GM12878 (cell line): ENCODE measurements at regions not wholly inside any gene's neighbourhood (a gene's known extent, or its start where the extent isn't known, plus 50 kb on each side); places are given as distances from the start of the nearest gene placed in this dataset.

ENCODE experiments used
- ATAC-seq: fragments of 200-7000 bp; cut with Tn5 transposase; 3 replicates; pipeline ENCODE4 v1.9.1; 2020; ENCODE audit warnings: mild to moderate bottlenecking, moderate library complexity
- BruUV-seq: library from RNA; stranded (reverse); fragments of 400-500 nt; replicated peaks from 2 replicates; lab custom pipeline; 2021; lab: Mats Ljungman, UMichigan
- CTCF ChIA-PET: fragments of 300-600 bp; sonication (Branson Sonifier 250); formaldehyde crosslinking; extraction: SDS; loops from one replicate; lab custom pipeline; 2021; ENCODE audit warnings: inconsistent platforms; lab: Yijun Ruan, JAX
- POLR2A ChIA-PET: fragments of 350-600 bp; formaldehyde crosslinking; extraction: SDS; loops from one replicate; lab custom pipeline; 2021; ENCODE audit warnings: inconsistent platforms; lab: Charles Lee
- RAD21 ChIA-PET: fragments of 300-600 bp; sonication (Branson Sonifier 250); formaldehyde crosslinking; loops from one replicate; lab custom pipeline; 2023; ENCODE audit warnings: antibody characterized with exemption; ENCODE audit not compliant: unreplicated experiment; lab: Charles Lee
- SMC1A ChIA-PET: fragments of 300-600 bp; sonication (Branson Sonifier 250); formaldehyde crosslinking; loops from one replicate; lab custom pipeline; 2023; ENCODE audit not compliant: unreplicated experiment, uncharacterized antibody; lab: Charles Lee
- DNase-seq: peaks from one replicate; pipeline ENCODE4 v3.0.0-alpha.2; 2011; ENCODE audit warnings: low read depth, low spot score
- FAIRE-seq: peaks from 3 replicates; lab custom pipeline; 2011; peaks lifted over from hg19 to GRCh38; lab: Jason Lieb, UNC
- H2AFZ ChIP-seq: 2 replicates; pipeline ENCODE4 v1.6.0; 2011; ENCODE audit warnings: low read depth, low read length, control low read depth; ENCODE audit not compliant: control insufficient read depth
- H3K27ac ChIP-seq: 2 replicates; pipeline ENCODE4 v1.5.1; 2011; ENCODE audit warnings: control low read depth; ENCODE audit not compliant: control insufficient read depth, insufficient read depth
- H3K27me3 ChIP-seq, 2 experiments: replicated peaks in 1 of 2; 2 replicates each; pipeline versions ENCODE4 v1.6.0 to v1.6.1; 2011; ENCODE audit warnings: low read length in 1 of 2; ENCODE audit not compliant: control insufficient read depth in 2 of 2, insufficient read depth in 2 of 2
- H3K36me3 ChIP-seq, 2 experiments: 2 replicates each; pipeline ENCODE4 v1.5.1; 2011; ENCODE audit warnings: low read length in 1 of 2; ENCODE audit not compliant: control insufficient read depth in 2 of 2, insufficient read depth in 2 of 2
- H3K4me1 ChIP-seq: 2 replicates; pipeline ENCODE4 v1.6.1; 2011; ENCODE audit warnings: mild to moderate bottlenecking, low read length, moderate library complexity, mixed read lengths; ENCODE audit not compliant: control insufficient read depth, insufficient read depth
- H3K4me2 ChIP-seq: 2 replicates; pipeline ENCODE4 v1.6.0; 2011; ENCODE audit warnings: control low read depth; ENCODE audit not compliant: control insufficient read depth, insufficient read depth
- H3K4me3 ChIP-seq: fragments of 200-600 bp; sonication (generic); 2 replicates; pipeline ENCODE4 v1.5.1; 2016
- H3K79me2 ChIP-seq: 2 replicates; pipeline ENCODE4 v1.6.0; 2011; ENCODE audit warnings: low read length; ENCODE audit not compliant: control insufficient read depth, insufficient read depth
- H3K9ac ChIP-seq: 2 replicates; pipeline ENCODE4 v1.8.0; 2011; ENCODE audit warnings: low read length, control low read depth, mixed read lengths; ENCODE audit not compliant: control insufficient read depth, insufficient read depth
- H3K9me3 ChIP-seq: replicated peaks from 3 replicates; pipeline ENCODE4 v1.5.1; 2011; ENCODE audit warnings: mild to moderate bottlenecking, low read length; ENCODE audit not compliant: control insufficient read depth, insufficient read depth
- H4K20me1 ChIP-seq: 2 replicates; pipeline ENCODE4 v1.6.0; 2011; ENCODE audit not compliant: control insufficient read depth, insufficient read depth
- CBX5 ChIP-seq: sonication (generic); IDR thresholded peaks from 2 replicates; pipeline ENCODE4 v1.6.1; 2016; ENCODE audit warnings: low read depth, moderate library complexity, mild to moderate bottlenecking, inconsistent platforms
- JUND ChIP-seq: IDR thresholded peaks from 2 replicates; pipeline ENCODE4 v1.6.1; 2012; ENCODE audit warnings: low read depth, mild to moderate bottlenecking, low read length, improper control_type of control experiment, moderate library complexity
- PBX3 ChIP-seq: IDR thresholded peaks from 2 replicates; pipeline ENCODE4 v1.6.1; 2011; ENCODE audit warnings: mild to moderate bottlenecking, low read depth, low read length, moderate library complexity; ENCODE audit not compliant: insufficient replicate concordance
- WGBS: methylation state at CpG from one replicate; pipeline ENCODE4 v1.1.6; 2016; ENCODE audit warnings: low lambda C conversion rate; ENCODE audit not compliant: insufficient replicate concordance, insufficient coverage; ENCODE audit errors: missing lambda C conversion rate; 5-methylcytosine and 5-hydroxymethylcytosine counted together
- in situ Hi-C: fragments of 300-500 bp; cut with MboI; formaldehyde crosslinking; loops from 9 replicates; pipeline ENCODE4 v1.14.3; 2018; ENCODE audit warnings: mixed read lengths
- intact Hi-C: fragments of 100-400 bp; cut with micrococcal nuclease; formaldehyde crosslinking; loops from one replicate; pipeline ENCODE4 v1.14.2; 2022; ENCODE audit not compliant: unreplicated experiment
- TF ChIP-seq, protein P1 (sequence below): fragments of 450-650 bp; IDR thresholded peaks from 2 replicates; pipeline ENCODE4 v1.6.1; 2017; ENCODE audit warnings: mild to moderate bottlenecking, low read depth, inconsistent platforms; ENCODE audit not compliant: poor library complexity, severe bottlenecking
- TF ChIP-seq, protein P2 (sequence below): IDR thresholded peaks from 2 replicates; pipeline ENCODE4 v1.6.1; 2011; ENCODE audit warnings: borderline replicate concordance, low read depth, mild to moderate bottlenecking, moderate library complexity, low read length; ENCODE audit not compliant: insufficient read depth, poor library complexity, severe bottlenecking

DNA sequence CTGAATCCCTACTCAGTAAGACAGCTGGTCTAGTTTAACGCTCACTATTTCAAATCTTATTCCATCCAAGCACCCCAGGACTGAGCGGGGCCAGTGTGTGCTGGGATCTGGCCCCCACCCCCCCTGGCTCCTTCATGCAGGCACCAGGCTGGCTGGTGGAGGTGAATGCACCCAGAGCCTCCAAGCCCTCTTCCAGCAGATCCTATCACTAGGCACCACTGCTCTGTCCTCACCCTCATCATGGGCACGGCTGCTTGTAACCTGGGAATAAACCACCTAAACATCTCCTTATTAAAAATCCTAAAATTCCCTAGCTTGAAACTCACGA lies 194.3 kb downstream of the ARL4C start (continued):
- TF ChIP-seq, protein P1, sequence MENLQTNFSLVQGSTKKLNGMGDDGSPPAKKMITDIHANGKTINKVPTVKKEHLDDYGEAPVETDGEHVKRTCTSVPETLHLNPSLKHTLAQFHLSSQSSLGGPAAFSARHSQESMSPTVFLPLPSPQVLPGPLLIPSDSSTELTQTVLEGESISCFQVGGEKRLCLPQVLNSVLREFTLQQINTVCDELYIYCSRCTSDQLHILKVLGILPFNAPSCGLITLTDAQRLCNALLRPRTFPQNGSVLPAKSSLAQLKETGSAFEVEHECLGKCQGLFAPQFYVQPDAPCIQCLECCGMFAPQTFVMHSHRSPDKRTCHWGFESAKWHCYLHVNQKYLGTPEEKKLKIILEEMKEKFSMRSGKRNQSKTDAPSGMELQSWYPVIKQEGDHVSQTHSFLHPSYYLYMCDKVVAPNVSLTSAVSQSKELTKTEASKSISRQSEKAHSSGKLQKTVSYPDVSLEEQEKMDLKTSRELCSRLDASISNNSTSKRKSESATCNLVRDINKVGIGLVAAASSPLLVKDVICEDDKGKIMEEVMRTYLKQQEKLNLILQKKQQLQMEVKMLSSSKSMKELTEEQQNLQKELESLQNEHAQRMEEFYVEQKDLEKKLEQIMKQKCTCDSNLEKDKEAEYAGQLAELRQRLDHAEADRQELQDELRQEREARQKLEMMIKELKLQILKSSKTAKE: no peak
- no peak for TF ChIP-seq JUND

- H3K9me3 ChIP-seq: no peaks in the 10 kb centered on the region
- RAD21 ChIA-PET: no interaction called here
- no peaks in the 10 kb centered on the region for H4K20me1 ChIP-seq
- H3K79me2 ChIP-seq: no peaks in the 10 kb centered on the region
- POLR2A ChIA-PET: no interaction called here
- in situ Hi-C loops: no loop called here
- H3K36me3 ChIP-seq: no peaks in the 10 kb centered on the region
- no TSS peak for BruUV-seq
- 66% methylated on average over 18 of the region's 18 CpGs for WGBS
- SMC1A ChIA-PET: interaction anchor here (1.0 to 1.1 kb wide), 2 partner anchors 8 to 58 kb away, joined by 3 to 4 read pairs; no protein-coding TSS in a partner anchor
- H3K4me3 ChIP-seq: no peak overlapping the region
- FAIRE-seq: no peak
- no peak for DNase-seq
- intact Hi-C loops: no loop called here
- H3K9ac ChIP-seq: no peak overlapping the region
- no peak overlapping the region for H3K27ac ChIP-seq
- no peak overlapping the region for H2AFZ ChIP-seq
- ATAC-seq: no peak
- H3K4me1 ChIP-seq: no peaks in the 10 kb centered on the region
- TF ChIP-seq, protein P2, sequence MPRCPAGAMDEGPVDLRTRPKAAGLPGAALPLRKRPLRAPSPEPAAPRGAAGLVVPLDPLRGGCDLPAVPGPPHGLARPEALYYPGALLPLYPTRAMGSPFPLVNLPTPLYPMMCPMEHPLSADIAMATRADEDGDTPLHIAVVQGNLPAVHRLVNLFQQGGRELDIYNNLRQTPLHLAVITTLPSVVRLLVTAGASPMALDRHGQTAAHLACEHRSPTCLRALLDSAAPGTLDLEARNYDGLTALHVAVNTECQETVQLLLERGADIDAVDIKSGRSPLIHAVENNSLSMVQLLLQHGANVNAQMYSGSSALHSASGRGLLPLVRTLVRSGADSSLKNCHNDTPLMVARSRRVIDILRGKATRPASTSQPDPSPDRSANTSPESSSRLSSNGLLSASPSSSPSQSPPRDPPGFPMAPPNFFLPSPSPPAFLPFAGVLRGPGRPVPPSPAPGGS: peak; percentile 98
- TF ChIP-seq CBX5: no peak
- TF ChIP-seq PBX3: peak; percentile 12
- no peaks in the 10 kb centered on the region for H3K27me3 ChIP-seq
- CTCF ChIA-PET: interaction anchor here (1.7 kb wide), 1 partner anchor 12 kb away, joined by 5 read pairs; no protein-coding TSS in a partner anchor
- H3K4me2 ChIP-seq: no peak overlapping the region
Measured at GRCh38 chr2:234300932-234301823, 195.7 kb downstream of the ARL4C start.
